SK-N-MC (cell line): ENCODE measurements at regions not wholly inside any gene's neighbourhood (a gene's known extent, or its start where the extent isn't known, plus 50 kb on each side); places are given as distances from the start of the nearest gene placed in this dataset.

Experiments
- EZH2 ChIP-seq: fragments of 200-600 bp; sonication (generic); IDR thresholded peaks from one replicate; pipeline ENCODE4 v1.6.1; 2017; ENCODE audit warnings: antibody characterized with exemption
- POLR2AphosphoS5 ChIP-seq: IDR thresholded peaks from 2 replicates; pipeline ENCODE4 v1.6.1; 2012; ENCODE audit warnings: mild to moderate bottlenecking, low read depth, low read length, borderline replicate concordance

DNA sequence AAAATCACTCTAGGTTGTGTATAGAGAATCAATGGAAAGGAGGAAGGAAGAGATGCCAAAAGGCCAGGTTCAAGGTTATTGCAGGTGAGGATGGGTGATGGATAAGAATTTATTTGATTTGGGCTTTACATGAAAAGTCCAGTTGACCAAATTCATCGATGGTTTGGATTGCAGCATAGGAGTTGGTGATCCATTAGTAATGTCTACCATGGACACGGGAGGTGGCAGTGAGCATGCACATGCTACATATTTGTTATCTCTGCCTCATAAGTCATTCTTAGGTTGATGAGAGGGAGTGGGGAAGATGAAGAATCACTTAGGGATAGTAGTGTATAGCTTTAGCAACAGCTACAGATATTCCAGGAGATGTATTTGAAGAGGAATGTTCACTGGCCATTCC, 211.4 kb downstream of the PHETA1 start:
- TF ChIP-seq POLR2AphosphoS5 = no peak
- TF ChIP-seq EZH2 = no peak
